ENCODE measurements at regions not wholly inside any gene's neighbourhood (a gene's known extent, or its start where the extent isn't known, plus 50 kb on each side); places are given as distances from the start of the nearest gene placed in this dataset.

DNA sequence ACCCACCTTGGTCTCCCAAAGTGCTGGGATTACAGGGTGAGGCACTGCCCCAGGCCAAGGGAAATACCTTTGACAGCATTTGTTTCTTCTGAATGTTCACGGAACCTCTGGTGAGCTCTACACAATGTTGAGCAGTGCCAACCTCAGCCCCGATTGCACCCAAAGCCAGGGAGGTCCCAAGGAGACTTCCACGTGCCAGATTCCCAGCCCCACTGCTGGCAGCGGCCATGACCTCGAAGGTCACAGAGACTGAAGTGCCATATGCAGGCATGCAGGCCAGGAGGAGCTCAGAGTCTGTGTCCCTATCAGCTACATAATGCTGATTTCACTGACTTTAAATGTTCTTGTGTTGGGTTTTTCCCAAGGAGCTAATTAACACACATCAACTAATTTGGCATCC is 226.4 kb upstream of the FOXF1 start:
- no peak overlapping the region for H3K4me3 ChIP-seq
- 59 to 80% (median 69%) methylated on average over 2 to 5 of the region's 5 CpGs for WGBS, 5 donors
- no peak for DNase-seq
- H3K4me1 ChIP-seq: peaks cover 0 to 10% (median 5%) of the 10 kb centered on the region in 4 donors
- no peak overlapping the region for H3K27ac ChIP-seq
- intact Hi-C loops (cut with DNase I; ENCODE audit: low total_unique reads): no loop called here
- no peaks in the 10 kb centered on the region for H3K9me3 ChIP-seq
- H3K27me3 ChIP-seq: peaks cover 0 to 49% (median 36%) of the 10 kb centered on the region in 3 donors
- no peak for TF ChIP-seq POLR2AphosphoS5 (IDR thresholded peaks at IDR 0.05)
- TF ChIP-seq POLR2A (IDR thresholded peaks at IDR 0.05): no peak
- TF ChIP-seq, protein P1, sequence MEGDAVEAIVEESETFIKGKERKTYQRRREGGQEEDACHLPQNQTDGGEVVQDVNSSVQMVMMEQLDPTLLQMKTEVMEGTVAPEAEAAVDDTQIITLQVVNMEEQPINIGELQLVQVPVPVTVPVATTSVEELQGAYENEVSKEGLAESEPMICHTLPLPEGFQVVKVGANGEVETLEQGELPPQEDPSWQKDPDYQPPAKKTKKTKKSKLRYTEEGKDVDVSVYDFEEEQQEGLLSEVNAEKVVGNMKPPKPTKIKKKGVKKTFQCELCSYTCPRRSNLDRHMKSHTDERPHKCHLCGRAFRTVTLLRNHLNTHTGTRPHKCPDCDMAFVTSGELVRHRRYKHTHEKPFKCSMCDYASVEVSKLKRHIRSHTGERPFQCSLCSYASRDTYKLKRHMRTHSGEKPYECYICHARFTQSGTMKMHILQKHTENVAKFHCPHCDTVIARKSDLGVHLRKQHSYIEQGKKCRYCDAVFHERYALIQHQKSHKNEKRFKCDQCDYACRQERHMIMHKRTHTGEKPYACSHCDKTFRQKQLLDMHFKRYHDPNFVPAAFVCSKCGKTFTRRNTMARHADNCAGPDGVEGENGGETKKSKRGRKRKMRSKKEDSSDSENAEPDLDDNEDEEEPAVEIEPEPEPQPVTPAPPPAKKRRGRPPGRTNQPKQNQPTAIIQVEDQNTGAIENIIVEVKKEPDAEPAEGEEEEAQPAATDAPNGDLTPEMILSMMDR (IDR thresholded peaks at IDR 0.05): no peak
- no peak for TF ChIP-seq EP300 (IDR thresholded peaks at IDR 0.05)
- H3K36me3 ChIP-seq: no peaks in the 10 kb centered on the region

DNA sequence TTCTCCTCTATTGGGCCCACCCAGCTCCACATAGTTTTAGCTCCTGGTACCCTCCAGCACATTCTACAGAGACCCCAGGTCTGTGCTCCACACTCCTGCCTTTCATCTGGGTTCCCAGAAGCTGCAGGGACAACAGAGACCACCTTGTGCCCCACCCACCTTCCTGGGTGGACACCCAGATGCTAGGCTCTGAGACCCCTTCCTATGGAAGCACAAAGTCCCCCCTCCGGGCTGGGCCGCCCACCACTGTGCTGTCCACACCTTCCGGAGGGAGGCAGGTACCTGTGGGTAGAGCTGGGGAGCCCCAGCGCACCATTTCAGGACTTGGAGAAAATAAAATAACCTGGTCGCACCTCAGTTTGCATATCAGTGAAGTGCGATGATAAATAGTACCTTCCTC is 224.9 kb upstream of the FOXF1 start:
- TF ChIP-seq POLR2A (IDR thresholded peaks at IDR 0.05): no peak
- TF ChIP-seq POLR2AphosphoS5 (IDR thresholded peaks at IDR 0.05): no peak
- TF ChIP-seq, protein P1 (IDR thresholded peaks at IDR 0.05): no peak
- no peak for TF ChIP-seq EP300 (IDR thresholded peaks at IDR 0.05)
- 32 to 63% (median 35%) methylated on average over 6 of the region's 6 CpGs for WGBS, 5 donors
- no peak overlapping the region for H3K4me3 ChIP-seq
- intact Hi-C loops (cut with DNase I; ENCODE audit: low total_unique reads): no loop called here
- H3K9me3 ChIP-seq: no peaks in the 10 kb centered on the region
- peaks cover 0 to 10% (median 5%) of the 10 kb centered on the region in 4 donors for H3K4me1 ChIP-seq
- no peak for DNase-seq
- no peak overlapping the region for H3K27ac ChIP-seq
- H3K27me3 ChIP-seq: peaks cover 0 to 61% (median 46%) of the 10 kb centered on the region in 3 donors
- H3K36me3 ChIP-seq: no peaks in the 10 kb centered on the region

DNA sequence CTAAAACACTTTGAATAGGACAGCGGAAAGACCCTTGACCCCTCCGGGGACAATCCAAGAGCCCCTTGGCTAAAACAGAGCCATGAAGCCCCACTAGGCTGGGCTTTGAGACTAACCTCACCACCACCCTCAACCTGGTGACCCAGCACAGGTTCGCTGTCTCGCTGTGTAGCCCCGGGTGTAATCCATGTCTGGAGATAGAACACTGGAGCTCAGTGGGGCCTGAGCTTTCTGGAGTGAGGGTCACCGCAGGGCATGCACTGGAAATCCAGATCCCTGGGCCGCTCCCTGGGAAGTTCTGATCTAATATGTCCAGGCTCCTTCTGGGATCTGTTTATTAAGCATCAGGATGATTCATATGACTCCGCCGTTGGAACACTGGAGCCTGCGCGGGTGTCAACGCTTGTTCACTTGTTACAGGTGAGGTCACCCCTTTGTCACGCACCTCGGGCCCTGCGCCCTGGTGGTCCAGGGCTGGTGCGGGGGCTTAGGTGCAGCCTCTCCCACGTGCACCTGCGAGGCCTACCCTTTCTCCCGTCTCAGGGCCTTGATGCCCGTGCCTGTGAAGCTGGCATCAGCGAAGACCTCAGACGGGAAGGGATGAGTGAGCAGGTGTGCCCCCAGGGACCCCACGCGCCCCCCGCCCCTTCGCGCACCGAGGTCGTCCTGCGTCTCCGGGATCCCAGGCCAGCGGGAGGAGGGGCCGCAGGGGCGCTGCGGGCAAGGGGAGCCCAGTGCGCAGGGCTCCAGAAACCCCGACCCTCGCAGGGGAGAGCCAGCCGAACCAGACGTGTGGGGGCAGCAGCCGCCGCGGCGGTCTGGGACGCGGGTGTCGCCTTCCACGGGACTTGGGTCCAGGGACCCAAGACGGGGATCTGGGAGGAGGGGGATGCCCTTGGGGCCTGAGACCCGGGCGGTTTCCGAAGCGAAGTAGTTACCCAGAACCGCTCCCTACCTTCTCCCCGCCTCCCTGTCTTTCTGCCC is 224.1 kb upstream of the FOXF1 start:
- H3K36me3 ChIP-seq: no peaks in the 10 kb centered on the region
- 9 to 22% (median 11%) methylated on average over 28 to 55 of the region's 55 CpGs for WGBS, 5 donors
- intact Hi-C loops (cut with DNase I; ENCODE audit: low total_unique reads): no loop called here
- H3K9me3 ChIP-seq: no peaks in the 10 kb centered on the region
- H3K27ac ChIP-seq: peak overlapping the region; percentile 30 to 75 (median 68)
- peaks cover 0 to 69% (median 46%) of the 10 kb centered on the region in 3 donors for H3K27me3 ChIP-seq
- peaks cover 0 to 10% (median 5%) of the 10 kb centered on the region in 4 donors for H3K4me1 ChIP-seq
- TF ChIP-seq POLR2AphosphoS5 (IDR thresholded peaks at IDR 0.05) (peak in 2 of 3 donors; percentile 7 to 12), POLR2A (IDR thresholded peaks at IDR 0.05) (no peak), EP300 (IDR thresholded peaks at IDR 0.05) (no peak)
- TF ChIP-seq, protein P1 (IDR thresholded peaks at IDR 0.05): no peak
- DNase-seq: peak in 1 of 2 donors; percentile 37
- H3K4me3 ChIP-seq: peak overlapping the region; percentile 33 to 40 (median 34)

DNA sequence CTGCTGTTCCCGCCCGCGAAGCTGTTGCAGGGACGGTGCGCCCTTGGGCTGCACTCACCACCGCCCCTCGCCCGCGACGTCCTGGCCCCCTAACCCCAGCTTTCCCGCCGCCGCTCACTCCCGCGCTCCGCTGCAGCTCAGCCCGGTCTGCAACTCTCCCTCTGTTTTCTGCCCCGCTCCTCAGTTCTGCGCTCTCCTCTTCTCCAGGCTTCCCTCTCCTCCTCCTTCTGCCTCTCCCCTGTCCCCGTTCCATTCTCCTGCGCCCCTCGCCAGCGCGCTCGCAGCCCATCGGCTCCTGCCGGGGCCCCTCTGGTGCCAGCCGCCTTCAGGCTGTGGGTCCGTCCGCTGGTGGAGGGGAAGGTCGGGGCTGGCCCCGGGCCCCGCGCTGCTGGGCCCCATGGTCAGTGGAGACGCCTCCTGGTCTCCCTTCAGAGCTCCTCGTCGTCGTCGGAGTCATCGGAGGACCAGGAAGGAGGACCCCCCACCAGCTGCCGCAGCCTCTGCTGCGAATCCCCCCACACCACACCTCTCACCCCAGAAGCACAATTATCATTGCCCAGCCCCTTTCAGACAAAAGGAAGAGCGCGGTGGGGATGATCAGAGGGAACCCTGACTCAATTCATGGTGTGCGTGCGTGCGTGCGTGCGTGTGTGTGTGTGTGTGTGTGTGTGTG is 223.2 kb upstream of the FOXF1 start:
- peak in 1 of 2 donors; percentile 30 for DNase-seq
- Histone ChIP-seq H3K27me3 (peaks cover 0 to 78% (median 50%) of the 10 kb centered on the region in 3 donors), H3K4me3 (peak overlapping the region; percentile 33 to 40 (median 34)), H3K9me3 (no peaks in the 10 kb centered on the region), H3K4me1 (peaks cover 0 to 10% (median 5%) of the 10 kb centered on the region in 4 donors), H3K27ac (peak overlapping the region; percentile 30 to 75 (median 68)), H3K36me3 (no peaks in the 10 kb centered on the region)
- TF ChIP-seq POLR2A (IDR thresholded peaks at IDR 0.05) (no peak), EP300 (IDR thresholded peaks at IDR 0.05) (no peak), POLR2AphosphoS5 (IDR thresholded peaks at IDR 0.05) (no peak)
- TF ChIP-seq, protein P1 (IDR thresholded peaks at IDR 0.05): no peak
- WGBS, 5 donors: 5 to 9% (median 6%) methylated on average over 48 to 49 of the region's 49 CpGs
- intact Hi-C loops (cut with DNase I; ENCODE audit: low total_unique reads): no loop called here
